IPS DF 19.7 (cell line): ENCODE measurements at regions not wholly inside any gene's neighbourhood (a gene's known extent, or its start where the extent isn't known, plus 50 kb on each side); places are given as distances from the start of the nearest gene placed in this dataset.
"Not testable (repeated sequence)": the region's sequence is repeated elsewhere in the genome, so short reads cannot be mapped to it uniquely, and the experiment has no call there.

ENCODE experiments used
- DNase-seq: peaks from one replicate; pipeline ENCODE4 v3.0.0-alpha.2; 2013; ENCODE audit warnings: low read depth, low spot score

- no peak for DNase-seq
These were observed 155.4 kb upstream of the MAP3K1 start for GRCh38 chr5:56659971-56660370.

GRCh38 chr5:56658972-56659371 lies 156.4 kb upstream of the MAP3K1 start:
- DNase-seq, result no peak

- DNase-seq, result no peak
These were observed 158.3 kb upstream of the MAP3K1 start for GRCh38 chr5:56656846-56657726.

DNA sequence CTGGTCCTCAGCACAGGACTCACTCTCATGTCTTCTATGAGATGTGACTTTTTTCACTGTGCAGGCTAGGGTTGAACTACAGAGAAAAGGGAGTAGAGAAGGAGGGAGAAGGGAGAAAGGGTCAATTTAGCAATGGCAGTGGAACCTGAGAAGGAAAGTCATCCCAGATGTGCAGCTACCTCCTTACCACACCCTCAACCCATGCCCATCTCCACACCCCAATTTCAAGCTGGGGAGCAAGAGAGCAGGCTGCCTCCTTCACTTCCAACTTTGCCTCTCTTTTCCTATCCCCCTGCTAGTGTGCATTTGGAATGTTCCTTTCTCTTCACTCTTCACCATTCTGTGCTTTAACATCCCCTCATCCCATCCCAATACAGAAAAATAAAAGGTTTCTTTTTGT lies 163.5 kb upstream of the MAP3K1 start:
- DNase-seq, result no peak

DNA sequence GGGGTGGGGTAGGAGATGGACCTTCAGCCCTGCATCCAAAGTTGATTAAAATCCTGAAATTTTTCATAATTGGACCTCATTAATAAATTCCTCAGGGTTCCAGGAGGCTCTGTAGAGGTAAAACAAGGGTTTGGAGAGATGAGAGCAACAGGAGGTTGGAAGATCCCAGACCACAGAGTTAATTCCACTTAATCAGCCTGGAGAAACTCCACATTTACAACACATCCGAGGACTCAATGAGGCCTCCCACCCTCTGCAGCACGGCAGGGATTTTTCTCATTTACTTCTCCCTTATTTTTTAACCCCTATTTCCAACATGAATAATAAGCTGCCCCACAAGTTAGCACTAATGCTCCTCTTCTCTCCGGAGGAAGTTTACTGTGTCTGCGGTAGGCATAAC lies 165.0 kb upstream of the MAP3K1 start:
- DNase-seq, result no peak

DNA sequence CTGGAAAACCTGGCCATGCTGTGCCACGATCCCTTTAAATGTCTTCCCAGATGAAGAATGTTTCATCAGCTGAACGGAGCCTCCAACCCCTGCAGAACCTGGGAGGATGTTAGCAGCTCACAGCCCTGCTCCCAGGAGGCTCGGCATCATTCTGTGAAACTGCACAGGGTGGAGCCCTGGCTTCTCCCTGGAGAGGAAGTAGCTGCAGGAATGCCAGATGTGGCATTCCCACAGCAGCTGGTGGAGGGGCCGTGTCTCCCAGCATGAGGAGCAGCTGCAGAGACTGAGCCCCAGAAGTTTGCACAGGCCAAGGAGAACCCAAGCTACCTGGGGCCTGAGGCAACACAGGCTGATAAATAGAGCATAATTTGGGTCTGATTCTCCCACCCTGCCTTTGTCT lies 165.8 kb upstream of the MAP3K1 start:
- no peak for DNase-seq

DNA sequence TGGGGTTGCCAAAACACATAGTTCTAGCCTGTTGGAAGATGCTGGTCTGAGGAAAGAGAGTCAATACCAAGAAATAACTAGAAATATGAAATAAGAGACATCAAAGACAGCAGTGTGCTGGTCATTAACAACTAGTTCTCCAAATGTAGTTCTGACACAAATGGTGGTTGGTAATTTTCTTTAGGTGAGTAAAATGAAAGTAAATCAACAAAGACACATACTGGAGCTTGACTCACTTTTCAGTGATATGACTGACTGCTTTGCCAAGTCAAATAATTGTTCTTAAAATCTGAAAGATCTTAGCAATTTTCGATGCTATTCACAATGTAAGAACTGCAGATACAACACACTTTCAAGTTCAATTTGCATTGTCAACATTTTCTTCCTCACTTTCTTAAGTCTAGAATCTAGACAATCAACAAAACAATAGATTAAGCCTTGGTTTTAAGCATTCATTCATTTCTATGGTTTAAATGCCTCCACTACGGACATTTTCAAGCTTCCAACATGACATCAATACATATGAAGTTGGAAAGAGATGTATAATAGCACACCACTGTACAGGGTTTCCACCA lies 166.8 kb upstream of the MAP3K1 start:
- no peak for DNase-seq

DNA sequence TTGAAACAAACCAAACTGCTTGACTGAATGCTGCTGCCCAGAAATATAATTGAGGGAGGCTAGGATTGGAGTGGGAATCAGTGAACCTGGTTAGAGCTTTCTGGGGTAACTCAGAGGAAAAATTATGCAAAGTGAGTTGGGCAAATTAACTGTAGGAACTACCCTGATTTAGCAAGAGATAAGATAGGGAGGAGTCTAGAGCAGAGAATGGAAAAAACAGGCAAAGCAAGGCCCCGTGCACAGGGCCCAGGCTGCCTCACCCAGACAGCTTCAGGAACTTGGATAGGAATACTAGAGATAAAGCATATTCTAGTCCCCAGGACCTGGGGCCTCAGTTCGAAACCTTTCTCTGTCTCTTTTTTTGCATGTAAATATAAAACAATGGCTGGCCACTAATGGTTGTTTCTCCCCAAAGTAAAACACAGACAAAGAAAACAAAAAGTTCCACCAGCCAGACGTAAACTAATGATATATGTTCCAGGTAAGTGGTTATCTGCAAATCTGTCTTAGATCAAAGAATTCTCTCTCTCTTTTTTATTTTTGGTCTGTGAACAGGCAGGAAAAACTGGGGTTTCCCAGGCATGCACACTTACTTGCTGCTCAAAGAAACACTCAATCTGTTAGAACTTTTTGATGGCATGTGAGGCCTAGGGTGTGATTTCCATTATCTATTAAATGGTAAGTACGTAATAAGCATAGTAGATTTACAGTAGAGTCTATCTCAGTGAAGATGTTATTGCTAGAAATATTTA lies 168.1 kb upstream of the MAP3K1 start:
- no peak for DNase-seq

DNA sequence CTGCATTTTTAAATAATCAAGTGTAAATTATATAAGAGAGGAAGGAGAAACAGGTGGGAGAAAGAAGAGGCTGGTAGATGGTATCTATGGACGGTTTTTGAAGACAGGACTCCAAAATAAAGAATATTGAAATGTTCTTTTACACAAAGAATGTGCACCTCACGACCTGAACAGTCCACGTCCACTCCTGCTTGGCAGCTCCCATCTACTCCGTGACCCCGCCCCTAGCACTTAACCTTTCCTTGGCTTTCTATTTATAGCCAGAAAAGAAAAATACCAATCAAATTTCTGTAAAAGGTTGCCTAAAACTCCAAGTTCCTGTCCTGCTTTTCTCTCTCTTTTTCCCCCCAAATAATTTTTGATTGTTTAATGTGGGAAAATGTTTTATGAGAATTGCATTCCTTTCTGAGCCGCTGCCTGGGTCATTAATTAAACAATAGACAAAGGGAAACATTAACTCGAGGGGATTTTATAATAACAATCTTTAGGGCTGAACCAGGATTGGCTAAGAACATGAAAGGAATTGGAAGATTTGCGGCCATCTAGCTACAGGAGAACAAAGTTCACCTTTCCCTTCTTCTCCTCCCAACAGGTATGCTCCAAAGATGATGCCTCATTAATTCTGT lies 173.6 kb upstream of the MAP3K1 start:
- DNase-seq, result no peak

DNA sequence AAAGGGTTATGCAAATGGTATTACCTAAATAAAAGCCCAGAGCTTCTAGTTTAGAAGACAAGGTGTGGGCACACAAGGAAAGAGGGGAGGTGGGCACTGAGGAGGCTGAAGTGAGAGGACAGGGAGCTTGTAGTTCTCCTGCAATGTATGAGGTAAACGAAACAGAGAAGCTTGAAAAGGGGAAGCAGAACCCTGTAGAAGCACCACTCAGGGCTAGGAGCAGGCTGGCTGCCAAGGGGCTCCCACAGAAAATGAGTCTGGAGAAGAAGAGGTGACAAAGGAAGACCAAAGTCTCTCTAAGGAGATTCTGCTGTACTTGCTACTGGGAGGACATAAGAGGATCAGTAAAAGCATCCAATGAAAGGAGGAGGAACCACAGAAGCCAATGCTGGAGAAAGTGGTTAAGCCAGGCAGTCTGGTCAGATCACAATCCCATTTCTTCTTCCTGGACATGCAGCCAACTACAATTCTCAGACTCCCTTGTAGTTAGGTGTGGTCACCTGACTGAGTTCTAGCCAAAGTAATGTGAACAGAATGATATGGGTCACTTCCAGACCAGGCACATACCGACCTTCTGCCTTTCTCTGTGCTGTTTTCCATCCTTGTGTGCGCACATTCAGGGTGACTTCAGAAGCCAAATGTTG lies 174.5 kb upstream of the MAP3K1 start:
- DNase-seq, result no peak

DNA sequence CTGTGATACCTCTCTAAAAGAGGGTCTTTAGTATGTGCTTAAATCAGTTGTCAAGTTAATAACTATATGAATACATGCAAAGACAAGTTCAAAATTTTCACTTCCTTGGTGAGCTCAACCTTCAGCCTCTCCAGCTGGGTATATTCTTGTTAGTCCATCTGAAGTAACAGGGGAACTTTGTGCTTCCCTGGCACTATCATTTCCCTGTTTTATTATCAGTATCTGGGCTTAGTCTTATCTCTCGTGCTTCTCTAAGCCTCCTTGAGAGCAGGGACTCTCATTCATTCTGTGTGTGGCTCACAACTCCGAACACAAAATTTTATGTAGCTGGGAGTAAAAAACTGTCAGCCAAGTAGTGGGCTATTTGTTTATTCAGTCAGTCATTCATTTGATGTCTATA lies 175.9 kb upstream of the MAP3K1 start:
- DNase-seq, result no peak

GRCh38 chr5:56638768-56639238 lies 176.5 kb upstream of the MAP3K1 start:
- DNase-seq, result no peak

DNA sequence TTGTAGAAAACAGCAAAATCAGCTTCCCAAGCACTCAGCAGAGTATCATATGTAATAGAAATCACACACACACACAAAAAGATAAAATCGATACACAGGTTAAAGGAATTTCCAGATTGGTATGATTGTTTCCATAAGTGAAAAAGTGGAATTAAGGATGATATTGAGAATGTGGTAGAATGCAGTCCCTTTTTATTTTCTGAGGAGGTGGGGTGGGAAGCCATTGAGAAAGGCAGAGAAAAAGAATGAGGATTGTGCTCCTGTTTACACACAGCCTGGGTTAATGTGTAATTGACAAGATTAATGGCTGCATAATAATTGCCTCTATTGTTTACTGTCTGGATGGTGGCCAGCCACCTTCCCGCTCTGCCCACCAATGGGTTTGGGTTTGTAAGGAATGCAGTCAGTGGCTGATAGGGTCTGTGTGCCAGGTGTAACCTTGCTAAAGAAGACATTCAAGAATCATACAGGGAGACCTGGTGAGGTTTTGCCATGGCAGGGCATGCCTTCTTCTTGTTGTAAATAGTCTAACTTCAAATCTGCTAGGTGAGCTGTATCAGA lies 177.2 kb upstream of the MAP3K1 start:
- DNase-seq, result no peak

DNA sequence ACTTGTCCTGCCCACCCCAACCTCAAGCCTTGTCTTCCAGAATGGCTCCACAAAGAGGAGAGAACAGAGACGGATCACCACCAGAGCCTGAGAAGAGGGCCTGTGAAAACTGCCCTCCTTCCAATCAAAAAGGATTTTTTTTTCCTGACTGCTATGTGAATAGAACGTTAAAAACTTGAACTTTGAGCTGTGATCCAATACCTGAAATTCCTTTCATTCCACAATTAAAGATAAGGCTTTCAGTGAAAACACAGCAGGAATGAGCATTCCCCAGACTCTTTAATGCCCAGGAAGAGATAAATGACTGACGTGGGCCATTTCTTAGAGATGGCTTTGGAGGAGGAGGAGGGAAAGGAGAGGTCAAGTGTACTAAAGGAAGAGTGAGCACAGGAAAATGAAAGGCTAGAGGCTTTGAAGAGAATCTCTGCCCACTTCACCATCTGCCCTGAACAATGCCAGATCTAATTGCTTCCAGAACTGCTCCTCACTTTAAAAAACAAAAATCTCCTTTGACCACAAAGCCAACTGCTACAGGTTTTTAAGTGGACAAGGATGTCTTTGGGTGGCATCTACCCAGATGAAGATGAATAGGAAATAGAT lies 177.9 kb upstream of the MAP3K1 start:
- DNase-seq, result peak; percentile 15

GRCh38 chr5:56633950-56634349 lies 181.4 kb upstream of the MAP3K1 start:
- DNase-seq, result no peak

- no peak for DNase-seq
These were observed 182.4 kb upstream of the MAP3K1 start for GRCh38 chr5:56632939-56633338.

GRCh38 chr5:56632199-56632598 lies 183.2 kb upstream of the MAP3K1 start:
- no peak for DNase-seq

- no peak for DNase-seq
These were observed 183.6 kb upstream of the MAP3K1 start for GRCh38 chr5:56631719-56632118.

DNA sequence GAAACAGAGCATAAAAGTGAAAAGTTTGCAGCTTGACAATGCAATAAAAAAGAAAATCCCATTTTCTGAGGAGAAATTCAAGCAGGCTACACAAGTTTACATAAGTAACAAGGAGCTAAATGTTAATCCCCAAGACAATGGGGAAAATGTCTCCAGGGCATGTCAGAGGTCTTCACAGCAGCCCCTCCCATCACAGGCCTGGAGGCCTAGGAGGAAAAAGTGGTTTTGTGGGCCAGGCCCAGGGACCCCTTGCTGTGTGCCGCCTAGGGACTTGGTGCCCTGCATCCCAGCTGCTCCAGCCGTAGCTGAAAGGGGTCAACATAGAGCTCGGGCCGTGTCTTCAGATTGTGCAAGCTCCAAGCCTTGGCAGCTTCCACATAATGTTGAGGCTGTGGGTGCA lies 186.7 kb upstream of the MAP3K1 start:
- not testable (repeated sequence) for DNase-seq

- no peak for DNase-seq
These were observed 189.8 kb upstream of the MAP3K1 start for GRCh38 chr5:56625541-56625940.

DNA sequence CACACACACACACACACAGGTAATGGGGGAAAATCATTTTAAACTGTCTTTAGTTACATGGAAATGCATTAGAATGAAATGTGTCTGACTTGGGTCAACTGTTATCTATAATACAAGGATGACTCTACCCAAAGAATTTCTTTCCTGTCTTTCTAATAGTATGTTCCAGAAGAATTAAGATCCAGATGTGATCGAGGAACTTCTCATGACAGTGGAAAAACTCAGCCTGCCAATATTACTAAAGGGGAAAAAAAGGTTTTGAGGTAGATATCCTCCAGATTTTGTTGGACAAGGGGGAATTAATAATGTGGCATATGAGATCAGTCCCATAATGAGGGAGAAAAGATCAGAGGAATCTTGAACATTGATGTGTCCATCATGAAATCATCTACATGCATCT lies 190.6 kb upstream of the MAP3K1 start:
- no peak for DNase-seq
